ENCODE measurements at regions not wholly inside any gene's neighbourhood (a gene's known extent, or its start where the extent isn't known, plus 50 kb on each side); places are given as distances from the start of the nearest gene placed in this dataset.

GRCh38 chr21:32099812-32100416 is 178.9 kb downstream of the MIS18A start:
- Histone ChIP-seq H3K27me3 (ENCODE audit: insufficient read depth) (no peaks in the 10 kb centered on the region), H3K27ac (ENCODE audit: low read depth) (no peak overlapping the region), H3F3A (replicated peaks; ENCODE audit: low read depth) (no peaks in the 10 kb centered on the region), H4K20me1 (replicated peaks; ENCODE audit: insufficient read depth) (no peaks in the 10 kb centered on the region), H3K4me1 (ENCODE audit: insufficient read depth) (no peaks in the 10 kb centered on the region; the same call in 1 of the 2 replicates), H3K9me2 (ENCODE audit: insufficient read depth) (no peaks in the 10 kb centered on the region), H3K79me2 (replicated peaks; ENCODE audit: insufficient read depth) (no peaks in the 10 kb centered on the region), H3K4me2 (no peak overlapping the region), H3K36me3 (ENCODE audit: insufficient read depth) (no peaks in the 10 kb centered on the region), H3K4me3 (no peak overlapping the region), H2AFZ (peak overlapping the region; percentile 28; the same call in 1 of the 2 replicates)
- Mint-ChIP-seq H3K4me1 (peaks cover 16% of the 10 kb centered on the region), H3K9me3 (peaks cover 10% of the 10 kb centered on the region), H3K27ac (no peak overlapping the region), H3K4me3 (no peak overlapping the region), H3K36me3 (ENCODE audit: low read depth) (peaks cover 1% of the 10 kb centered on the region; the same call in 1 of the 3 replicates), H3K27me3 (ENCODE audit: insufficient read depth, low read depth, poor library complexity) (peaks cover 7% of the 10 kb centered on the region)
- peak; percentile 47 for ATAC-seq
- peak; percentile 62 for DNase-seq (ENCODE audit: low spot score)
- TF ChIP-seq CTCF (conservative IDR thresholded peaks at IDR 0.05; ENCODE audit: low read depth in 2 of 2): peak; percentile 47 to 62
- TF ChIP-seq EZH2 (IDR thresholded peaks at IDR 0.05; ENCODE audit: low read depth, unreplicated experiment): no peak

- ATAC-seq (no peak; the same call in none of the 3 replicates), DNase-seq (ENCODE audit: low spot score) (peak; percentile 82)
- peaks cover 3% of the 10 kb centered on the region; the same call in 1 of the 3 replicates for H3K36me3 Mint-ChIP-seq (ENCODE audit: low read depth)
- peaks cover 4% of the 10 kb centered on the region for H3K9me3 Mint-ChIP-seq
- no peaks in the 10 kb centered on the region for H3K36me3 ChIP-seq (ENCODE audit: insufficient read depth)
- H3K79me2 ChIP-seq (replicated peaks; ENCODE audit: insufficient read depth): no peaks in the 10 kb centered on the region
- no peaks in the 10 kb centered on the region for H4K20me1 ChIP-seq (replicated peaks; ENCODE audit: insufficient read depth)
- H3K27ac Mint-ChIP-seq: no peak overlapping the region
- peaks cover 16% of the 10 kb centered on the region for H3K4me1 Mint-ChIP-seq
- H3K4me3 Mint-ChIP-seq: no peak overlapping the region
- no peak for TF ChIP-seq ETS1 (IDR thresholded peaks at IDR 0.05)
- no peak for TF ChIP-seq ZNF462 (CRISPR knock-in tag; IDR thresholded peaks at IDR 0.05)
- TF ChIP-seq CREB1 (CRISPR knock-in tag; IDR thresholded peaks at IDR 0.05; ENCODE audit: low read depth): no peak
- TF ChIP-seq CTCF (conservative IDR thresholded peaks at IDR 0.05; ENCODE audit: low read depth in 2 of 2): peak; percentile 79 to 80
- no peaks in the 10 kb centered on the region; the same call in 1 of the 2 replicates for H3K4me1 ChIP-seq (ENCODE audit: insufficient read depth)
- H3F3A ChIP-seq (replicated peaks; ENCODE audit: low read depth): no peaks in the 10 kb centered on the region
- H2AFZ ChIP-seq: no peak overlapping the region
- H3K27me3 Mint-ChIP-seq (ENCODE audit: insufficient read depth, low read depth, poor library complexity): peaks cover 2% of the 10 kb centered on the region
- no peaks in the 10 kb centered on the region for H3K9me2 ChIP-seq (ENCODE audit: insufficient read depth)
- no peaks in the 10 kb centered on the region for H3K27me3 ChIP-seq (ENCODE audit: insufficient read depth)
- H3K4me3 ChIP-seq: no peak overlapping the region
- no peak overlapping the region for H3K4me2 ChIP-seq
- no peak overlapping the region for H3K27ac ChIP-seq (ENCODE audit: low read depth)
Measured at GRCh38 chr21:32096411-32096810, 182.4 kb downstream of the MIS18A start.
